NT2/D1 (cell line): ENCODE measurements at regions not wholly inside any gene's neighbourhood (a gene's known extent, or its start where the extent isn't known, plus 50 kb on each side); places are given as distances from the start of the nearest gene placed in this dataset.

Experiments
- YY1 ChIP-seq: IDR thresholded peaks from 2 replicates; pipeline ENCODE4 v1.6.1; 2011; ENCODE audit not compliant: insufficient read length, insufficient read depth
- ZNF274 ChIP-seq: IDR thresholded peaks from 2 replicates; pipeline ENCODE4 v1.6.1; 2011; ENCODE audit warnings: mild to moderate bottlenecking, low read depth, low read length

- TF ChIP-seq ZNF274 (no peak), YY1 (no peak)
These were observed 1402.4 kb upstream of the NUDT12 start for GRCh38 chr5:104965006-104965405.
